Endodermal cell (in vitro differentiated cells): ENCODE measurements at regions not wholly inside any gene's neighbourhood (a gene's known extent, or its start where the extent isn't known, plus 50 kb on each side); places are given as distances from the start of the nearest gene placed in this dataset.

ENCODE experiments used
- DNase-seq: peaks from one replicate; pipeline ENCODE4 v3.0.0-alpha.2; 2017
- H3K27ac ChIP-seq: 2 replicates; pipeline ENCODE4 v1.5.1; 2013; ENCODE audit warnings: mild to moderate bottlenecking, low read depth, low read length, moderate library complexity
- H3K27me3 ChIP-seq: 2 replicates; pipeline ENCODE4 v1.6.1; 2013; ENCODE audit warnings: mild to moderate bottlenecking, low read length, moderate library complexity; ENCODE audit not compliant: insufficient read depth, control insufficient read depth, poor library complexity, severe bottlenecking
- H3K36me3 ChIP-seq: 2 replicates; pipeline ENCODE4 v1.7.0; 2013; ENCODE audit warnings: mild to moderate bottlenecking, low read length, moderate library complexity; ENCODE audit not compliant: control insufficient read depth, insufficient read depth
- H3K4me1 ChIP-seq: one replicate; pipeline ENCODE4 v1.7.0; 2013; ENCODE audit warnings: low read length; ENCODE audit not compliant: control insufficient read depth, insufficient read depth
- H3K4me3 ChIP-seq: 2 replicates; pipeline ENCODE4 v1.5.1; 2013; ENCODE audit warnings: mild to moderate bottlenecking, low read length, moderate library complexity
- H3K9ac ChIP-seq: 2 replicates; pipeline ENCODE4 v1.6.1; 2013; ENCODE audit warnings: mild to moderate bottlenecking, low read length, moderate library complexity; ENCODE audit not compliant: poor library complexity, severe bottlenecking; ENCODE audit errors: extremely low read depth
- H3K9me3 ChIP-seq: 2 replicates; pipeline ENCODE4 v1.6.1; 2013; ENCODE audit warnings: mild to moderate bottlenecking, low read length, moderate library complexity; ENCODE audit not compliant: control insufficient read depth
- H3K27ac Mint-ChIP-seq: 2 replicates; pipeline ENCODE4 v1.8.0; 2020; ENCODE audit warnings: mixed read lengths
- H3K27me3 Mint-ChIP-seq: 2 replicates; pipeline ENCODE4 v1.8.0; 2021; ENCODE audit warnings: mild to moderate bottlenecking, mixed read lengths; ENCODE audit not compliant: insufficient read depth
- H3K36me3 Mint-ChIP-seq: 2 replicates; pipeline ENCODE4 v1.8.0; 2020; ENCODE audit warnings: low read depth, mixed read lengths
- H3K4me1 Mint-ChIP-seq: 2 replicates; pipeline ENCODE4 v1.8.0; 2020; ENCODE audit warnings: mixed read lengths
- H3K4me3 Mint-ChIP-seq: 2 replicates; pipeline ENCODE4 v1.8.0; 2020; ENCODE audit warnings: mild to moderate bottlenecking, moderate library complexity, mixed read lengths
- H3K9me3 Mint-ChIP-seq: 2 replicates; pipeline ENCODE4 v1.8.0; 2020; ENCODE audit warnings: mild to moderate bottlenecking, mixed read lengths
- WGBS, 2 experiments: methylation state at CpG; one replicate each; pipeline versions ENCODE4 v1.1.5 to v1.1.7; 2013; ENCODE audit warnings: missing lambda C conversion rate in 2 of 2, mixed read lengths in 1 of 2; ENCODE audit not compliant: insufficient coverage in 1 of 2, insufficient read length in 1 of 2; 5-methylcytosine and 5-hydroxymethylcytosine counted together
- TF ChIP-seq, protein P1 (sequence below): fragments of 200-600 bp; sonication (generic); conservative IDR thresholded peaks from 2 replicates; pipeline ENCODE4 v1.5.0; 2021; ENCODE audit warnings: antibody characterized with exemption, mild to moderate bottlenecking

DNA sequence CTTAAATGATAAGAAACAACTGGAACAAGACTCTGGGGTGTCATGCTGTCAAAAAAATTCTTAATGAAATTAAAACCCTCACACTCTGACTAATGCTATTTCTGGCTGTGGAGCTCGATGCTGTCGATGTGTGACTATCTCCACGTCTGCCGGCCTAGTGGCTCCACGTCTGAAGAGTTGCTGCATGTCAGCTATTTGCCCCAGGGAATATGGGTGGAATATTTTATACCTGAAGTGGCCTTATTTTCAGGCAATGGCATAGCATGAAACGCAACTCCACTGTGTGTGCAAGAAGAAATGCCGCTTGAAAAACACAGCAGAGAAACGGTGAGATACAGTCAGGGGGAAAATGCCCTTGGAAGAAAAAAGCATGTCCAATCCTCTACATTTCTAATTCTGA, 50.9 kb upstream of the MGMT start:
- H3K9me3 Mint-ChIP-seq = no peaks in the 10 kb centered on the region
- no peak for DNase-seq
- H3K9ac ChIP-seq = no peak overlapping the region
- no peaks in the 10 kb centered on the region for H3K36me3 ChIP-seq
- no peaks in the 10 kb centered on the region for H3K9me3 ChIP-seq
- peaks cover 1% of the 10 kb centered on the region for H3K27me3 Mint-ChIP-seq
- H3K4me3 Mint-ChIP-seq = no peak overlapping the region
- WGBS, 2 experiments = 90 to 100% methylated on average over 8 of the region's 8 CpGs
- no peak overlapping the region for H3K4me3 ChIP-seq
- H3K27ac Mint-ChIP-seq = no peak overlapping the region
- no peaks in the 10 kb centered on the region for H3K27me3 ChIP-seq
- TF ChIP-seq, protein P1, sequence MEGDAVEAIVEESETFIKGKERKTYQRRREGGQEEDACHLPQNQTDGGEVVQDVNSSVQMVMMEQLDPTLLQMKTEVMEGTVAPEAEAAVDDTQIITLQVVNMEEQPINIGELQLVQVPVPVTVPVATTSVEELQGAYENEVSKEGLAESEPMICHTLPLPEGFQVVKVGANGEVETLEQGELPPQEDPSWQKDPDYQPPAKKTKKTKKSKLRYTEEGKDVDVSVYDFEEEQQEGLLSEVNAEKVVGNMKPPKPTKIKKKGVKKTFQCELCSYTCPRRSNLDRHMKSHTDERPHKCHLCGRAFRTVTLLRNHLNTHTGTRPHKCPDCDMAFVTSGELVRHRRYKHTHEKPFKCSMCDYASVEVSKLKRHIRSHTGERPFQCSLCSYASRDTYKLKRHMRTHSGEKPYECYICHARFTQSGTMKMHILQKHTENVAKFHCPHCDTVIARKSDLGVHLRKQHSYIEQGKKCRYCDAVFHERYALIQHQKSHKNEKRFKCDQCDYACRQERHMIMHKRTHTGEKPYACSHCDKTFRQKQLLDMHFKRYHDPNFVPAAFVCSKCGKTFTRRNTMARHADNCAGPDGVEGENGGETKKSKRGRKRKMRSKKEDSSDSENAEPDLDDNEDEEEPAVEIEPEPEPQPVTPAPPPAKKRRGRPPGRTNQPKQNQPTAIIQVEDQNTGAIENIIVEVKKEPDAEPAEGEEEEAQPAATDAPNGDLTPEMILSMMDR = no peak
- no peaks in the 10 kb centered on the region for H3K36me3 Mint-ChIP-seq
- no peaks in the 10 kb centered on the region for H3K4me1 Mint-ChIP-seq
- H3K4me1 ChIP-seq = no peaks in the 10 kb centered on the region
- H3K27ac ChIP-seq = no peak overlapping the region

DNA sequence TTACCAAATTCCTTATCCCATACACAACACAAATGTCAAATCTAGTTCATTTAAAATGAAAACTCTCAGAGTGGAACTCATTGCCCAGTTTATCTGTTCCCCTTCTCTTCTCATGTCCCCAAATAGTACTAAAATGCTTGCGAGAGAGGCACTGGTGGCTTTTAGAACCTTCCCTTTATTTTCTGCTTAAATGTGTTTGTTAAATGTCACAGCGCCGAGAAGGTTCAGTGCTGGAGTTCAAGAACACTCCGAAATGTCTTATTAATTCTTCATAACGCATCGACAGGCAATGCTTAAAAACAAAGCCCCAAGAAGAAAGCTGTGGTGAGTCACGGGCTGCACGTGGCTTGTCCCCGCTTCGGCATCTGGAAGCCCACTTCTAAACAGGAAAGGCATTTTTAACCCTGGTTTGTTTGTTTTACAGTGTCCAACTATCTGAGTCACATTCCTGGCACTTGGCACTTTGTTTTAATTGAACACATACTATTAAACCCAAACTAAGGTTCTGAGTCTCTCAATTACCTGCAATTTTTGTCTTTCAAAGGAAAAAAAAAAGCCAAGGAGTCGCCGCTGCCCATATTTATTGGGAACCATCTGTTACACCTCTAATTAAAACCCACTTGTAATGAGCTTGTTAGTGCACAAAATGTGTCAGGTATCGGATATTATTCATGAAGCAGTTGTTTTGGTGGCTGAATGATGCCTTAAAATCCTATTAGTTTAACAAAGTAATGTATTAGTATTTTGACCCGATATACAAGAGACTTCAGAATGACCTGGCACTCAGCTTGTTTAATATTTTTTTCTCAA, 49.9 kb upstream of the MGMT start:
- no peaks in the 10 kb centered on the region for H3K36me3 Mint-ChIP-seq
- Histone ChIP-seq H3K27ac (no peak overlapping the region), H3K4me3 (no peak overlapping the region), H3K4me1 (no peaks in the 10 kb centered on the region), H3K27me3 (no peaks in the 10 kb centered on the region), H3K9ac (no peak overlapping the region), H3K9me3 (no peaks in the 10 kb centered on the region), H3K36me3 (no peaks in the 10 kb centered on the region)
- H3K27ac Mint-ChIP-seq = no peak overlapping the region
- WGBS, 2 experiments = 82 to 90% methylated on average over 11 to 13 of the region's 14 CpGs
- peaks cover 1% of the 10 kb centered on the region for H3K27me3 Mint-ChIP-seq
- TF ChIP-seq, protein P1 = no peak
- H3K4me3 Mint-ChIP-seq = no peak overlapping the region
- H3K4me1 Mint-ChIP-seq = no peaks in the 10 kb centered on the region
- no peak for DNase-seq
- no peaks in the 10 kb centered on the region for H3K9me3 Mint-ChIP-seq
